T-helper 1 cell treated with Interleukin-12 subunit alpha and Interleukin-12 subunit beta and Interleukin-4 antibody, amounts not matched to agents 30 μg/mL and 1 μg/mL, for 36 hours (primary cell): ENCODE measurements at regions not wholly inside any gene's neighbourhood (a gene's known extent, or its start where the extent isn't known, plus 50 kb on each side); places are given as distances from the start of the nearest gene placed in this dataset.

Source experiments
- H3K27ac Mint-ChIP-seq: one replicate; pipeline ENCODE4 v1.8.0; 2021; ENCODE audit warnings: mild to moderate bottlenecking, mixed read lengths
- H3K27me3 Mint-ChIP-seq: one replicate; pipeline ENCODE4 v1.8.0; 2021; ENCODE audit warnings: low read depth, mixed read lengths
- H3K36me3 Mint-ChIP-seq: one replicate; pipeline ENCODE4 v1.8.0; 2021; ENCODE audit warnings: low read depth, mixed read lengths
- H3K4me1 Mint-ChIP-seq: one replicate; pipeline ENCODE4 v1.8.0; 2021; ENCODE audit warnings: low read depth, mixed read lengths
- H3K4me3 Mint-ChIP-seq: one replicate; pipeline ENCODE4 v1.8.0; 2021; ENCODE audit warnings: mild to moderate bottlenecking, moderate library complexity, mixed read lengths
- H3K9me3 Mint-ChIP-seq: one replicate; pipeline ENCODE4 v1.8.0; 2021; ENCODE audit warnings: mixed read lengths

DNA sequence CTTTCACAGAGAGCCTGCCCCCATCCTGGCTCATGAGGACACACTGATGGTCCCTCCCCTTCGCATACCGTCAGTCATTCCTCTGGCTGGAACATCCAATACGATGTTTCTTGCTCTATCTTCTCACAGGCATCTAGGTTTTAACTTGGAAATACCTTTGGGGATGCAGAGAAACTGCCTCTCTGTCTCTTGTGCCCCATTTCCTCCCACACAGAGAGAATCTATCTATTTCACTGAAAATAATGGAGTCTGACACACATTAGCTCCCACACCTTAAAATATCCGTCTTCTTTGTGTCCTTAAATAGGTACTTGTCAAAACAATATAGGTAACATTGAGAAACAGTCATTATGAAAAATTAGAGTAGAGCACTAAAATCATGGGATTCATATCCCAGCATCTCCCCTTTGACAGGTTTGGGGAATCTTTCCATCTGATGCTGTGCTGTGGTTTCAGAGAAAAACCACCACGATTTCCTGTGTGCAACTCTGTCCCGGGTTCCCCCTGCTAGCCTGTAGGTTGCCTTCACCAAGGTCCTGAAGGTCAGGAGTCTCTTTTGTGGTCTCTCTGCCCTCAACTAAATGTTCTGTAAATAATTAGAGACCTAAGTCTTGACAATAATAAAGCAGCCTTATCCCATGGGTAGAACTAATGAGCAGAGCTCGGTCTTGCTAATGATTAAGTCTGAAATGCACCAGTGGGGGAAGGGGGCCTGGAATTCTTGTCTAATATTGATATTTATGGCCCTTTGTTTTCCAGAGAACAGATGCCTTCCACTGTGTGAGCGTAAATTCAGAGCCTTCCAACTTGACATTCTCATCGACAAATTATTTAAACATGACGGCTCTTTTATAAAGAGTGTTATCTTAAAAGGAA, 371.0 kb downstream of the ICE1 start:
- Mint-ChIP-seq H3K27ac (no peak overlapping the region), H3K36me3 (no peaks in the 10 kb centered on the region), H3K27me3 (no peaks in the 10 kb centered on the region), H3K4me1 (peaks cover 7% of the 10 kb centered on the region), H3K4me3 (no peak overlapping the region), H3K9me3 (no peaks in the 10 kb centered on the region)

DNA sequence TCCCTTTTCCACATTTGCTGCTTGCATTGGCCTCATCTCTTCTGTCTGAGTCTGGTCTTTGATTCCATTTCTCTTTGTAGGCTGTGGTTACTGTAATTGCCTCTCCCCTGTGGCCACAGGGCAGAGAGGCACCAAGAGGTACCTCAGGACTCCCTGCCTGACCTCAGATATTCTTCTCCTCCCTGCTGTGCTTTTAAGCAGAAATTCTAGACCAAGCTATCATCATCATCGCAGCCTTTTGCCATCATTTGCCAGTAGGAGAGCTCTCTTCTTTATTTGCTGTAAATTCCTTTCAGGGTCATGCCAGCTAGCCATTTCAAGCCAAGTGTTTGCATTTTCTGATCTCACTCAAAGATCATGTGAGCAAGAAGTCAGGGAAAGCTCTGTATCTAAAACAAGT, 369.6 kb downstream of the ICE1 start:
- Mint-ChIP-seq H3K4me1 (peaks cover 7% of the 10 kb centered on the region), H3K27ac (no peak overlapping the region), H3K9me3 (no peaks in the 10 kb centered on the region), H3K4me3 (no peak overlapping the region), H3K36me3 (no peaks in the 10 kb centered on the region), H3K27me3 (no peaks in the 10 kb centered on the region)

DNA sequence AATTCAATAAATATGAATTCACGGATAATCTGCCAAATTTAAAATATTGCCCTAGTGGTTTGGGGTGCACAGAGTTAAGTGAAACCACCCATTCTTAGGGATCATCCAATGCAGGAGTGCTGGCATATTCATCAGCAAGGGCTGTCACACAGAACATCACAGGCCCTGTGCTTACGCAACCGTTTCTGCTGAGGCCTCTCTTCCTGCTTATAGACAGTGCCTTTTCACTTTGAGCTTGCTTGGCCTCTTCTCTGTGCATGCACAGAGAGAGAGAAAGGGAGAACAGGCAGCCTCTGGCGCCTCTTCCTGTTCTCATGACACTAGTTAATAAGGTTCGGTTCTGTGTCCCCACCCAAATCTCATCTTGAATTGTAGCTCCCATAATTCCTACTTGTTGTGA, 366.3 kb downstream of the ICE1 start:
- no peak overlapping the region for H3K27ac Mint-ChIP-seq
- H3K4me3 Mint-ChIP-seq = no peak overlapping the region
- no peaks in the 10 kb centered on the region for H3K36me3 Mint-ChIP-seq
- H3K4me1 Mint-ChIP-seq = peaks cover 6% of the 10 kb centered on the region
- H3K9me3 Mint-ChIP-seq = peaks cover 6% of the 10 kb centered on the region
- no peaks in the 10 kb centered on the region for H3K27me3 Mint-ChIP-seq

GRCh38 chr5:5787373-5787772, 364.9 kb downstream of the ICE1 start:
- no peak overlapping the region for H3K27ac Mint-ChIP-seq
- H3K27me3 Mint-ChIP-seq = no peaks in the 10 kb centered on the region
- no peaks in the 10 kb centered on the region for H3K4me1 Mint-ChIP-seq
- peaks cover 6% of the 10 kb centered on the region for H3K9me3 Mint-ChIP-seq
- H3K36me3 Mint-ChIP-seq = no peaks in the 10 kb centered on the region
- H3K4me3 Mint-ChIP-seq = no peak overlapping the region

GRCh38 chr5:5784101-5784500, 361.6 kb downstream of the ICE1 start:
- Mint-ChIP-seq H3K27me3 (no peaks in the 10 kb centered on the region), H3K27ac (no peak overlapping the region), H3K36me3 (no peaks in the 10 kb centered on the region), H3K4me3 (no peak overlapping the region), H3K9me3 (peaks cover 6% of the 10 kb centered on the region), H3K4me1 (no peaks in the 10 kb centered on the region)

DNA sequence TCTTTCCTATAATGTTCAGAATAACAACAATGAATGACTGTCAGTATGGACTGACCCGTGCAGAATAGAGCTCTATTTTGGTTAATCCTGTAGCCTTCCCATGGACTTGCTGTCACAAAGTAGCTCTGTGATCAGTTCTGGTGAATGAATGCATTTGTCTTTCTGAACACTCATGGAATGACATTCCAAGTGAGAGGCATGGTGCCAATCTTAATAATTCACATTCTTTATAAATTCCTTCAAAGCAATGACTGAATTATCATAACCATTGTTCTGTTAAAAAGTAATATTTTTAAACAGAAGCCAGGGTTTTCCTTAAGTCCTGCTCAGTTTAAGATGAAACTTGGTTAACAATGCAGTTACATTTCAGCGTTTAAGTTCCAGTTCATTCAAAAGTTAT, 360.5 kb downstream of the ICE1 start:
- peaks cover 6% of the 10 kb centered on the region for H3K9me3 Mint-ChIP-seq
- no peak overlapping the region for H3K27ac Mint-ChIP-seq
- no peaks in the 10 kb centered on the region for H3K36me3 Mint-ChIP-seq
- no peak overlapping the region for H3K4me3 Mint-ChIP-seq
- no peaks in the 10 kb centered on the region for H3K4me1 Mint-ChIP-seq
- no peaks in the 10 kb centered on the region for H3K27me3 Mint-ChIP-seq

- no peaks in the 10 kb centered on the region for H3K27me3 Mint-ChIP-seq
Observed at GRCh38 chr5:5782402-5782801, 359.9 kb downstream of the ICE1 start.

DNA sequence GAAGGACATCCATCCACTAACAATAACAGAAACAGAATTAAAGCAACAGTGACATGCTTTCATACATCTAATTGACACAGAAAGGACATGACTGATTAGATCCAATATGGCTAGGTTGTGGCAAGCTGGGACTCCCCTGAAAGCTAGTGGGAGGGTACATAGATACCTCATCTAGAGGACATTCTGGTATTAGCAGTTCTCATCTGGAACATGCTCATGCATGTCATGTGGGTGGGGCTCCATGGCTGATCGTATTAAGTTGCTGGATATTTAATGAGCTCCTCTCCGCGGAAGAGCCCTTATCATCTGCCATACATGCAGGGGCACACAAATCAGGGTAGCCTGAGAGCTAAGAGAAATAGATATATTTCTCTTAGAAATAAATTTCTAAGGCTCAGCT, 358.9 kb downstream of the ICE1 start:
- no peaks in the 10 kb centered on the region for H3K4me1 Mint-ChIP-seq
- no peak overlapping the region for H3K27ac Mint-ChIP-seq
- no peaks in the 10 kb centered on the region for H3K27me3 Mint-ChIP-seq

More at GRCh38 chr5:5782402-5782801, 359.9 kb downstream of the ICE1 start:
- Mint-ChIP-seq H3K36me3 (no peaks in the 10 kb centered on the region), H3K4me3 (no peak overlapping the region), H3K27ac (no peak overlapping the region), H3K9me3 (peaks cover 6% of the 10 kb centered on the region), H3K4me1 (no peaks in the 10 kb centered on the region)

DNA sequence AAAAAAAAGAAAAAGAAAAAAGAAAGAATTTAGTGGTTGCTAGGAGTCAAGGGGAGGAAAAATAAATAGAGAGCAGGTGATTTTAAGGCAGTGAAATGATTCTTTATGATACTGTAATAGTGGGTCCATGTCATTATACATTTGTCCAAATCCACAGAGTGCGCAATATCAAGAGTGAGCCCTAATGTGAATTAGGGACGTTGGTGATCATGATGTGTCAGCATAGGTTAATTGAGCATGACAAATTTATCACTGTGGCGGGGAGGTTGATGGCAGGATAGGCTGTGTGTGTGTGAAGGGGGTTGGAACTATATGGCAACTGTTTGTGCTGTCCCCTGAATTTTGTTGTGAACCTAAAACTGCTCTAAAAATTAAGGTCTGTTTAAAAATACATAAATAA, 357.8 kb downstream of the ICE1 start:
- Mint-ChIP-seq H3K27ac (no peak overlapping the region), H3K27me3 (no peaks in the 10 kb centered on the region), H3K4me3 (no peak overlapping the region), H3K9me3 (no peaks in the 10 kb centered on the region), H3K36me3 (no peaks in the 10 kb centered on the region), H3K4me1 (no peaks in the 10 kb centered on the region)

More for the DNA sequence above, 358.9 kb downstream of the ICE1 start:
- Mint-ChIP-seq H3K4me3 (no peak overlapping the region), H3K36me3 (no peaks in the 10 kb centered on the region), H3K9me3 (peaks cover 2% of the 10 kb centered on the region)

DNA sequence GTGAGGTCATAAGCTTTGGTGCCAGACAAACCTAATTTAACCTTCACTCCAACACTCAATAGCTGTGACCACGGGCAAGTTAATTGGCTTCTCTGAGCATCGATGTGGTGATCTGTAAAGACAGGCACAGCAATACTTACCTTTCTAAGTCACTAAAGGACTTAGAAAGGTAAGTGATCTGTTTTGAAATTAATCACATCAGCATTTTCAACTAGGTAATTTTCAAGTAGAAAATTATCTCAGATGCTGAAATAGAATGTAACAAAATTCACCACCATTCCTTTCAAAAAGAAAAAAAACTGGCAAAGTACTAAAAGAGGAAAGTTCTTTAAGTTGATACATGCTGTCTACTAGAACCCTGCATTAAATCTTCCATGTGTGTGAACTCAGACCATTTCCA, 354.5 kb downstream of the ICE1 start:
- H3K4me3 Mint-ChIP-seq = no peak overlapping the region
- H3K9me3 Mint-ChIP-seq = no peaks in the 10 kb centered on the region
- H3K4me1 Mint-ChIP-seq = no peaks in the 10 kb centered on the region
- H3K27ac Mint-ChIP-seq = no peak overlapping the region
- H3K27me3 Mint-ChIP-seq = no peaks in the 10 kb centered on the region
- no peaks in the 10 kb centered on the region for H3K36me3 Mint-ChIP-seq

GRCh38 chr5:5772202-5772601, 349.7 kb downstream of the ICE1 start:
- no peak overlapping the region for H3K27ac Mint-ChIP-seq
- no peaks in the 10 kb centered on the region for H3K9me3 Mint-ChIP-seq
- H3K4me1 Mint-ChIP-seq = peaks cover 2% of the 10 kb centered on the region
- H3K4me3 Mint-ChIP-seq = no peak overlapping the region
- no peaks in the 10 kb centered on the region for H3K36me3 Mint-ChIP-seq
- no peaks in the 10 kb centered on the region for H3K27me3 Mint-ChIP-seq

- Mint-ChIP-seq H3K36me3 (no peaks in the 10 kb centered on the region), H3K4me1 (peaks cover 2% of the 10 kb centered on the region)
Observed at GRCh38 chr5:5770825-5771224, 348.3 kb downstream of the ICE1 start.

GRCh38 chr5:5767286-5767928, 344.9 kb downstream of the ICE1 start:
- Mint-ChIP-seq H3K27me3 (no peaks in the 10 kb centered on the region), H3K36me3 (no peaks in the 10 kb centered on the region), H3K4me1 (peaks cover 2% of the 10 kb centered on the region), H3K27ac (no peak overlapping the region), H3K9me3 (no peaks in the 10 kb centered on the region), H3K4me3 (no peak overlapping the region)

More at GRCh38 chr5:5770825-5771224, 348.3 kb downstream of the ICE1 start:
- Mint-ChIP-seq H3K27me3 (no peaks in the 10 kb centered on the region), H3K9me3 (no peaks in the 10 kb centered on the region), H3K27ac (no peak overlapping the region), H3K4me3 (no peak overlapping the region)

DNA sequence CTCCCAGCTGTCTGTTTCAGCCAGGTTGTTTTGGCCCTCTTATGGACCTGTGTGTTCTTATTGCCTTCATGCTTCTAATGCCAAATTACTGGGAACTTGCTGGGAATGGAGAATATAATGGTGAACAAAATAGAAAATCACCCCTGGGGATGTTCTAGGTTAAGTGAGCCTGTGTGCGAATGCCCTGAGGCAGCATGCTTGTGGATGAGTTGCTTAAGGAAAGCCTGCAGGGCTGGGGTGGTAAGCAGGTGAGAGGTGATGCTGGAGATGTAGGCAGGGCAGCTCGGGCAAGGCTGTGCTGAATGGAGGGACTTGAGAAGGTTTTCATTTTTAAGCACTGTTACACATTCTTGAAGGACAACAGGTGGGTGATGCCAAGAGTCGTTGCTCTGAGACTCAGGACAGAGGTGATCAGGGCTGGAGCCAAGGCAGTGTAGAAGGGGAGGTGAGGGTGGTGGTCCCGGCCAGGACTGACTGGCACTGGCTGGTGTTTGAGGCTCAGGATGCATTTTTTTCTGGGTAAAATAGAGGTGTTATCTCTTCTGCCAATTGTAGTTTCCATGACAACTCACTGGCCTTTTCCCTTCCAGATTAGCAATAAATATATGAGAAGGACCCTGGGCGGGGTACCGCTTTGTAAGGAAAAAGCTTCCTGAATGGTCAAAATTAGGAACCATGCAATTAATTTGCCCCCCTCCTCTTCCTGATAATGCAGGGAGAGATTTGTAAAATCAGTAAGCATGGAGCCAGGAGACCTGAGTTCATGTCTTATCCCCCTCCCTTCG, 342.8 kb downstream of the ICE1 start:
- no peaks in the 10 kb centered on the region for H3K27me3 Mint-ChIP-seq
- H3K9me3 Mint-ChIP-seq = no peaks in the 10 kb centered on the region

More for the DNA sequence above, 342.8 kb downstream of the ICE1 start:
- H3K27ac Mint-ChIP-seq = no peak overlapping the region
- H3K4me3 Mint-ChIP-seq = no peak overlapping the region
- H3K4me1 Mint-ChIP-seq = no peaks in the 10 kb centered on the region
- H3K36me3 Mint-ChIP-seq = no peaks in the 10 kb centered on the region
